Thyroid gland (tissue), 4 donors: ENCODE measurements at regions not wholly inside any gene's neighbourhood (a gene's known extent, or its start where the extent isn't known, plus 50 kb on each side); places are given as distances from the start of the nearest gene placed in this dataset.

Source experiments
- DNase-seq, 2 donors: peaks; one replicate each; pipeline ENCODE4 v3.0.0-alpha.2; 2019
- H3K27ac ChIP-seq, 3 donors: fragments of 200-600 bp; sonication (generic); 1 replicate in 2 of 3; 2 replicates in 1 of 3; pipeline ENCODE4 v1.5.1; 2016 to 2019; ENCODE audit warnings: mild to moderate bottlenecking in 1 of 3, moderate library complexity in 1 of 3
- H3K27me3 ChIP-seq: fragments of 200-600 bp; sonication (generic); one replicate; pipeline ENCODE4 v1.5.1; 2019
- H3K36me3 ChIP-seq, 2 donors: fragments of 200-600 bp; sonication (generic); one replicate each; pipeline ENCODE4 v1.5.1; 2016 to 2019
- H3K4me1 ChIP-seq, 2 donors: fragments of 200-600 bp; sonication (generic); one replicate each; pipeline ENCODE4 v1.5.1; 2017 to 2019
- H3K4me3 ChIP-seq, 3 donors: fragments of 200-600 bp; sonication (generic); replicated peaks in 1 of 3; 1 replicate in 2 of 3; 2 replicates in 1 of 3; pipeline ENCODE4 v1.5.1; 2016; ENCODE audit warnings: mild to moderate bottlenecking in 1 of 3
- H3K9me3 ChIP-seq: fragments of 200-600 bp; sonication (generic); one replicate; pipeline ENCODE4 v1.5.1; 2017
- CTCF ChIP-seq, 6 experiments: fragments of 200-600 bp in 3 of 6; fragments of 450-650 bp in 3 of 6; sonication (generic) in 3 of 6; IDR thresholded peaks; one replicate each; pipeline ENCODE4 v1.5.1; 2016 to 2019; ENCODE audit warnings: antibody characterized with exemption in 6 of 6, mild to moderate bottlenecking in 2 of 6, inconsistent platforms in 1 of 6, moderate library complexity in 1 of 6
- POLR2A ChIP-seq, 2 donors: fragments of 450-650 bp; IDR thresholded peaks; one replicate each; pipeline ENCODE4 v1.6.1; 2017; ENCODE audit warnings: antibody characterized with exemption in 2 of 2, mild to moderate bottlenecking in 2 of 2, moderate library complexity in 1 of 2
- WGBS, 2 donors: methylation state at CpG; one replicate each; pipeline ENCODE4 v1.1.5; 2017; 5-methylcytosine and 5-hydroxymethylcytosine counted together
- intact Hi-C: fragments of 100-400 bp; cut with DNase I; formaldehyde crosslinking; loops from one replicate; pipeline ENCODE4 v1.15.1; 2023

DNA sequence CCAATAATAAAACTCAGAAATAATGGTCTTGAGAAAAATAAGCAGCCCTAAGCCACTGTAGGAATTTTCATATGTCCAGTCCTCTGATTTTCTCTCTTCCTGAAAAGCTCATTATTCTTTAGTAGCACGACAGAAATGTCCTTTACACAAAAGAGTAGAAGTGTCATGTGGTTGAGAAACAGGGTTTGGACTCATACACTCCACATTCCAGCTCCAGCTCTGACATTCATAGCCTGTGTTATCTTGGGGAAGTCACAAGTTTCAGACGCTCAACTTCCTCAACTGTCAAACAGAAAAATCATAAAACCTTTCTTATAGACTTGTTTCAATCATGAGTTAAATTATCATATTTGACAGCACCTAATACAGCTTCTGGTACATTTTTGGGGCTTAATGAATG lies 511.5 kb downstream of the TNS1 start:
- 69 to 80% methylated on average over 2 of the region's 2 CpGs for WGBS, 2 donors
- no peak for DNase-seq

DNA sequence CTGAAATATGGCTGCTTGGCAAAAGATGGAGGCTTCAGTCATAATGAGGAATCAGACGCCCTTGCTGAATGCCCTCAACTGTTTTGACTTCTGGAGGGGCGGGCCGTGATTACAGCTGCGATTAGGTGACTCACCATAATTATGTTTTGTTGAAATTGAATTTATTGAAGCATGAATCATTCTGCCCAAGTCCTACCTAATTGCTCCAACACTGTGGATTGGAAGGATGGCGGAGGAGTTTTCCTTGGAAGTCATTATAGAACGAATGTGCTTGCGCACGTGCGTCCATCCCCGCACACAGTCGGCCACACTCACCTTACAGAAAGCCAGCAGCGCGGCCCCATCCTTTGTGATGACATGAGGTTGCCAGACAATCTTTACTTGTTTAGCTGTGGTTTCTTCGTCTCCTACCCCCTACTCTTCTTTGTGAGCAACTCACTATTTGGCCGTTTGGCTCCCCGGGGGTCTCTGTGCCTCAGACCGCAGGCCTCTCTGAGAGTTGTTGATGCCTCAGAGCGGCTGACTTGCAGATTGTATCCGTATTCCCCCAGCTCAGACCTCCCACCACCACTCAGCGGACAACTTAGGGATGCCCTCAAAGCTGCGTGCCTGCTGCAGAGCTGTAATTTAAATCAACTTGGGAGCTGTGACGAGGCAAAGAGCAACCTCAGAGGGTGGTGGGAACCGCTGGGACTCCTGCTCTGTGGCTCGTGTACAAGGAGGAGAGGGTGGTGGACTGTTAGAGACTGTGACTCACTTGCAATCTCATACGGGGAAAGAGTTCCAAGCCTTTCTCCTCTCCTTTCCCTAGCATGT lies 513.4 kb downstream of the TNS1 start:
- 86 to 87% methylated on average over 25 of the region's 25 CpGs for WGBS, 2 donors
- DNase-seq = no peak
- no peaks in the 10 kb centered on the region for H3K27me3 ChIP-seq
- no peaks in the 10 kb centered on the region for H3K9me3 ChIP-seq
- no peaks in the 10 kb centered on the region for H3K4me1 ChIP-seq
- intact Hi-C loops = no loop called here
- no peak overlapping the region for H3K4me3 ChIP-seq
- no peak overlapping the region for H3K27ac ChIP-seq
- TF ChIP-seq POLR2A (IDR thresholded peaks at IDR 0.05) = no peak
- no peak for TF ChIP-seq CTCF (IDR thresholded peaks at IDR 0.05)
- no peaks in the 10 kb centered on the region for H3K36me3 ChIP-seq

More for the DNA sequence above, 511.5 kb downstream of the TNS1 start:
- Histone ChIP-seq H3K9me3 (no peaks in the 10 kb centered on the region), H3K4me1 (no peaks in the 10 kb centered on the region), H3K27me3 (no peaks in the 10 kb centered on the region), H3K36me3 (no peaks in the 10 kb centered on the region), H3K27ac (no peak overlapping the region), H3K4me3 (no peak overlapping the region)
- TF ChIP-seq POLR2A (IDR thresholded peaks at IDR 0.05) (no peak), CTCF (IDR thresholded peaks at IDR 0.05) (no peak)
- intact Hi-C loops = no loop called here

GRCh38 chr2:217484046-217484445 lies 518.7 kb downstream of the TNS1 start:
- H3K36me3 ChIP-seq = no peaks in the 10 kb centered on the region
- TF ChIP-seq CTCF (IDR thresholded peaks at IDR 0.05) (no peak), POLR2A (IDR thresholded peaks at IDR 0.05) (no peak)
- no peaks in the 10 kb centered on the region for H3K27me3 ChIP-seq
- 93 to 97% methylated on average over 1 of the region's 1 CpG for WGBS, 2 donors
- intact Hi-C loops = no loop called here
- peaks cover 13 to 24% of the 10 kb centered on the region in 2 donors for H3K4me1 ChIP-seq
- no peak overlapping the region for H3K4me3 ChIP-seq
- H3K27ac ChIP-seq = no peak overlapping the region
- no peaks in the 10 kb centered on the region for H3K9me3 ChIP-seq
- no peak for DNase-seq

GRCh38 chr2:217482056-217482710 lies 520.6 kb downstream of the TNS1 start:
- WGBS, 2 donors = 75 to 76% methylated on average over 1 of the region's 1 CpG
- TF ChIP-seq POLR2A (IDR thresholded peaks at IDR 0.05) (no peak), CTCF (IDR thresholded peaks at IDR 0.05) (no peak)
- Histone ChIP-seq H3K27ac (no peak overlapping the region), H3K27me3 (no peaks in the 10 kb centered on the region), H3K9me3 (no peaks in the 10 kb centered on the region), H3K4me3 (no peak overlapping the region), H3K4me1 (peaks cover 16 to 32% of the 10 kb centered on the region in 2 donors), H3K36me3 (no peaks in the 10 kb centered on the region)
- DNase-seq = no peak
- intact Hi-C loops = no loop called here

DNA sequence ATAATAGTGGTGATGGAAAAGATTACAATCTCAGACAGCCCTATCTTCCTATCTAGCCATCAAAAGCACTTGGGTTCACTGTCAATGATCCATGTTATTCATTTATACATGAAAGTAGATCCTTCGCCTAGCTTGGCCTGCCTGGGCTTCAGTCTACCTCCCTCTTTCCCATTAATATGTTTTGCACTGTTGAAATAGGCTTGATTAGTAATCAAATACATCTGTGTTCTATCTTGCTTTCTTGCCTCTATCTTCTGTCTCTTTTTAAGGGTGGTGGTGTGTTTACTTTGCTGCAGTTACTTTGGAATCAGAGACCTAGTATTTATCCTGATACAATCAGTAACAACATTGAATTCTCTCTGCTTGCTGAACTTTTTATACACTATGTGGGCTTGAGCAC lies 521.2 kb downstream of the TNS1 start:
- no peak for DNase-seq
- Histone ChIP-seq H3K4me3 (no peak overlapping the region), H3K36me3 (no peaks in the 10 kb centered on the region), H3K27ac (no peak overlapping the region), H3K9me3 (no peaks in the 10 kb centered on the region), H3K4me1 (peaks cover 16 to 34% of the 10 kb centered on the region in 2 donors), H3K27me3 (no peaks in the 10 kb centered on the region)
- 95 to 97% methylated on average over 1 of the region's 1 CpG for WGBS, 2 donors
- intact Hi-C loops = no loop called here
- TF ChIP-seq POLR2A (IDR thresholded peaks at IDR 0.05) (no peak), CTCF (IDR thresholded peaks at IDR 0.05) (no peak)
